SK-N-MC (cell line): ENCODE measurements at regions not wholly inside any gene's neighbourhood (a gene's known extent, or its start where the extent isn't known, plus 50 kb on each side); places are given as distances from the start of the nearest gene placed in this dataset.

Source experiments
- EZH2 ChIP-seq: fragments of 200-600 bp; sonication (generic); IDR thresholded peaks from one replicate; pipeline ENCODE4 v1.6.1; 2017; ENCODE audit warnings: antibody characterized with exemption
- FOXP2 ChIP-seq: optimal IDR thresholded peaks from 2 replicates; pipeline ENCODE3; 2011; ENCODE audit warnings: mild to moderate bottlenecking, moderate library complexity; ENCODE audit not compliant: insufficient read depth; ENCODE audit errors: extremely low read length, control extremely low read depth
- POLR2AphosphoS5 ChIP-seq: IDR thresholded peaks from 2 replicates; pipeline ENCODE4 v1.6.1; 2012; ENCODE audit warnings: mild to moderate bottlenecking, low read depth, low read length, borderline replicate concordance

DNA sequence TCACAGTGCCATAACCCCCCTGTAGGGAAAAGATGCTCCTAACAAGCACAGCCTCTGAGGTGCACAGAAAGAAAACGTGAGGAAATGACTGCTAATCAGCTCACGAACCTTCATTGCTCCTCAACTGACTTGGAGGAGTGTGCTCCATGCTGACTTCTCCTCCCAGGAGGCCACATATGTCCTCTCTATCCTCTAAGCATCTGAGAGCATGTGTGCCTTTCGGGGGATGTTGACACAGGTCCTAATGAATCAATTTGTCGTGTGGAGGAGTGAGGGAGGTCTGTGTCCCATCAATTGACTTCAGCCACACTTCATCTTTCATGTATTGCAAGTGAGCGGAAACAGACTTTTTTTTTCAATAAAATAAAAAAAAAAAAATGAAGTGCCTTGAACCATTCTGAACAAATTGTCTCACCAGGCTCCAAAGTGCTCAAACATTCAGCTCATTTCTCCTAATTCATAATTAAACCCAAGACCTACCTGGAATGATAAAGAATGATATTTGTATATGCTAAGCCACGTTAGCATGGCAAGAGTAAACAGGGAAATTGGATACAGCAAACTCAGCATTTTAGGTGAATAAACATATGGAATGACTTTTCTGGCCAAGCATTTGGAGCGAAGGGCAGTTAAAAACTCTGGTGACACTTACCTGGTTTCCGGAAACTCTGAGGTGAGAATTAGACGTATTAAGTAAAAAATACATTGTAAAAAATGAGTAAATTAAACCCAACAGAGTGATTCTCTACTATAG, 317.6 kb upstream of the FAT3 start:
- no peak for TF ChIP-seq POLR2AphosphoS5
- TF ChIP-seq EZH2: no peak
- TF ChIP-seq FOXP2: no peak
